KBM-7 (cell line): ENCODE measurements at regions not wholly inside any gene's neighbourhood (a gene's known extent, or its start where the extent isn't known, plus 50 kb on each side); places are given as distances from the start of the nearest gene placed in this dataset.

Source experiments
- DNase-seq: peaks from one replicate; pipeline ENCODE4 v3.0.0-alpha.2; 2015
- in situ Hi-C: fragments of 300-500 bp; cut with MboI; formaldehyde crosslinking; loops from 2 replicates; pipeline ENCODE4 v1.14.3; 2020; ENCODE audit warnings: low sequenced_read_pairs, low pct_unique_long_range_greater_than_20kb, mixed read lengths

- in situ Hi-C loops = no loop called here
- DNase-seq = no peak
Observed at GRCh38 chr11:115737875-115738274, 233.7 kb upstream of the CADM1 start.

- no peak for DNase-seq
- in situ Hi-C loops = no loop called here
Observed at GRCh38 chr11:115736146-115736545, 231.9 kb upstream of the CADM1 start.

GRCh38 chr11:115724666-115725065 is 220.5 kb upstream of the CADM1 start:
- no peak for DNase-seq
- in situ Hi-C loops = no loop called here

- no peak for DNase-seq
- in situ Hi-C loops = no loop called here
Observed at GRCh38 chr11:115722711-115723110, 218.5 kb upstream of the CADM1 start.

- in situ Hi-C loops = no loop called here
- no peak for DNase-seq
Observed at GRCh38 chr11:115721296-115721995, 217.2 kb upstream of the CADM1 start.

GRCh38 chr11:115720602-115721245 is 216.5 kb upstream of the CADM1 start:
- no peak for DNase-seq
- in situ Hi-C loops = no loop called here

- in situ Hi-C loops = no loop called here
Observed at GRCh38 chr11:115718945-115719344, 214.7 kb upstream of the CADM1 start.

GRCh38 chr11:115718106-115718505 is 213.9 kb upstream of the CADM1 start:
- DNase-seq = no peak
- in situ Hi-C loops = no loop called here

More at GRCh38 chr11:115718945-115719344, 214.7 kb upstream of the CADM1 start:
- no peak for DNase-seq

GRCh38 chr11:115716601-115717529 is 212.7 kb upstream of the CADM1 start:
- in situ Hi-C loops = no loop called here
- DNase-seq = no peak

- DNase-seq = no peak
Observed at GRCh38 chr11:115716080-115716479, 211.9 kb upstream of the CADM1 start.

GRCh38 chr11:115715251-115715770 is 211.1 kb upstream of the CADM1 start:
- in situ Hi-C loops = no loop called here
- no peak for DNase-seq

More at GRCh38 chr11:115716080-115716479, 211.9 kb upstream of the CADM1 start:
- in situ Hi-C loops = no loop called here

- no peak for DNase-seq
- in situ Hi-C loops = no loop called here
Observed at GRCh38 chr11:115712296-115712695, 208.1 kb upstream of the CADM1 start.

GRCh38 chr11:115710980-115711379 is 206.8 kb upstream of the CADM1 start:
- DNase-seq = no peak
- in situ Hi-C loops = no loop called here

GRCh38 chr11:115710426-115710825 is 206.2 kb upstream of the CADM1 start:
- in situ Hi-C loops = no loop called here
- DNase-seq = no peak

- in situ Hi-C loops = no loop called here
- DNase-seq = peak; percentile 88
Observed at GRCh38 chr11:115709297-115709696, 205.1 kb upstream of the CADM1 start.

GRCh38 chr11:115707180-115707905 is 203.1 kb upstream of the CADM1 start:
- in situ Hi-C loops = no loop called here
- DNase-seq = peak; percentile 39

- in situ Hi-C loops = no loop called here
- no peak for DNase-seq
Observed at GRCh38 chr11:115706626-115707135, 202.5 kb upstream of the CADM1 start.

- in situ Hi-C loops = no loop called here
- no peak for DNase-seq
Observed at GRCh38 chr11:115705200-115705599, 201.0 kb upstream of the CADM1 start.
